WTC11 (cell line): ENCODE measurements at regions not wholly inside any gene's neighbourhood (a gene's known extent, or its start where the extent isn't known, plus 50 kb on each side); places are given as distances from the start of the nearest gene placed in this dataset.

Experiments
- CBFB ChIP-seq: sonication (generic); formaldehyde crosslinking; IDR thresholded peaks from 2 replicates; pipeline ENCODE4 v1.8.1; 2022; ENCODE audit warnings: mild to moderate bottlenecking, low read depth, missing genetic modification reagents
- NR2C2 ChIP-seq: sonication (generic); formaldehyde crosslinking; IDR thresholded peaks from 2 replicates; pipeline ENCODE4 v1.8.0; 2022; ENCODE audit warnings: mild to moderate bottlenecking, missing genetic modification reagents
- RORB ChIP-seq: fragments of 250-450 bp; sonication (Bioruptor Pico); IDR thresholded peaks from 2 replicates; pipeline ENCODE4 v1.9.0; 2021; ENCODE audit warnings: mild to moderate bottlenecking
- TP53 ChIP-seq: sonication (generic); formaldehyde crosslinking; IDR thresholded peaks from 2 replicates; pipeline ENCODE4 v1.8.1; 2023; ENCODE audit warnings: mild to moderate bottlenecking, missing genetic modification reagents
- ZNF263 ChIP-seq: sonication (generic); formaldehyde crosslinking; IDR thresholded peaks from 2 replicates; pipeline ENCODE4 v1.8.1; 2022; ENCODE audit warnings: low read depth, mild to moderate bottlenecking, moderate library complexity, missing genetic modification reagents
- ZNF317 ChIP-seq: sonication (generic); formaldehyde crosslinking; IDR thresholded peaks from 2 replicates; pipeline ENCODE4 v1.8.1; 2023; ENCODE audit warnings: low read depth, mild to moderate bottlenecking, moderate library complexity, missing genetic modification reagents, borderline replicate concordance
- TF ChIP-seq, protein P1 (sequence below): fragments of 200-600 bp; IDR thresholded peaks from 2 replicates; pipeline ENCODE4 v1.8.0; 2022; ENCODE audit warnings: antibody characterized with exemption
- TF ChIP-seq, protein P2 (sequence below): sonication (generic); formaldehyde crosslinking; conservative IDR thresholded peaks from 2 replicates; pipeline ENCODE4 v1.8.1; 2022; ENCODE audit warnings: mild to moderate bottlenecking, missing genetic modification reagents

DNA sequence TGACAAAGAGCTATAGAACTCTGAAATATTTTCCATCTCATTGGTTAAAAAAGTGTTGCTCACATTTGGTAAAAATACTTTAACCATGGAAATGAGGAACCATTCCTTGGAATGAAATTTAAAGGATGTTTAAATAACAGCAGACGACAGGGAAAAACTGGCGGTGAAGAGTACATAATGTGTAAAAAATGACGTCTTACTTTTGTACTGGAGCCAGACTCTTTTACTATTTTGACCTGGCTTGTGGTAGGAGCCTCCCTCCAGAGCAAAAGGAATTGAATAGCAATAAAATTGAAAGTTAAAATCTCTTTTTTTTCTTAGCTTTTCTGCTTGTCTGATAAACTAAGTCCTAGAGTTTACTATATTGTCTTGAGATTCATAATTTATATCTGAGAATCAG is 426.2 kb upstream of the KLHL1 start:
- no peak for TF ChIP-seq ZNF317 (CRISPR knock-in tag)
- no peak for TF ChIP-seq ZNF263 (CRISPR knock-in tag)
- TF ChIP-seq, protein P1, sequence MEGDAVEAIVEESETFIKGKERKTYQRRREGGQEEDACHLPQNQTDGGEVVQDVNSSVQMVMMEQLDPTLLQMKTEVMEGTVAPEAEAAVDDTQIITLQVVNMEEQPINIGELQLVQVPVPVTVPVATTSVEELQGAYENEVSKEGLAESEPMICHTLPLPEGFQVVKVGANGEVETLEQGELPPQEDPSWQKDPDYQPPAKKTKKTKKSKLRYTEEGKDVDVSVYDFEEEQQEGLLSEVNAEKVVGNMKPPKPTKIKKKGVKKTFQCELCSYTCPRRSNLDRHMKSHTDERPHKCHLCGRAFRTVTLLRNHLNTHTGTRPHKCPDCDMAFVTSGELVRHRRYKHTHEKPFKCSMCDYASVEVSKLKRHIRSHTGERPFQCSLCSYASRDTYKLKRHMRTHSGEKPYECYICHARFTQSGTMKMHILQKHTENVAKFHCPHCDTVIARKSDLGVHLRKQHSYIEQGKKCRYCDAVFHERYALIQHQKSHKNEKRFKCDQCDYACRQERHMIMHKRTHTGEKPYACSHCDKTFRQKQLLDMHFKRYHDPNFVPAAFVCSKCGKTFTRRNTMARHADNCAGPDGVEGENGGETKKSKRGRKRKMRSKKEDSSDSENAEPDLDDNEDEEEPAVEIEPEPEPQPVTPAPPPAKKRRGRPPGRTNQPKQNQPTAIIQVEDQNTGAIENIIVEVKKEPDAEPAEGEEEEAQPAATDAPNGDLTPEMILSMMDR, result no peak
- TF ChIP-seq RORB, result no peak
- no peak for TF ChIP-seq NR2C2 (CRISPR knock-in tag)
- no peak for TF ChIP-seq CBFB (CRISPR knock-in tag)
- TF ChIP-seq, protein P2, sequence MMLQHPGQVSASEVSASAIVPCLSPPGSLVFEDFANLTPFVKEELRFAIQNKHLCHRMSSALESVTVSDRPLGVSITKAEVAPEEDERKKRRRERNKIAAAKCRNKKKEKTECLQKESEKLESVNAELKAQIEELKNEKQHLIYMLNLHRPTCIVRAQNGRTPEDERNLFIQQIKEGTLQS (CRISPR knock-in tag), result no peak
- TF ChIP-seq TP53 (CRISPR knock-in tag), result no peak
